H1 (cell line): ENCODE measurements at regions not wholly inside any gene's neighbourhood (a gene's known extent, or its start where the extent isn't known, plus 50 kb on each side); places are given as distances from the start of the nearest gene placed in this dataset.

ENCODE experiments used
- CTCF ChIA-PET: fragments of 300-600 bp; sonication (Branson Sonifier 250); formaldehyde crosslinking; loops from one replicate; lab custom pipeline; 2021; ENCODE audit not compliant: partially characterized antibody; lab: Charles Lee
- POLR2A ChIA-PET: fragments of 300-600 bp; sonication (Branson Sonifier 250); formaldehyde crosslinking; loops from one replicate; lab custom pipeline; 2021; ENCODE audit warnings: inconsistent platforms; ENCODE audit not compliant: partially characterized antibody; lab: Charles Lee
- DNase-seq, 2 experiments: peaks; one replicate each; pipeline versions ENCODE4 v3.0.0 to v3.0.0-alpha.2; 2010 to 2022; ENCODE audit warnings: low spot score in 2 of 2, low read depth in 1 of 2, mixed read lengths in 1 of 2
- FAIRE-seq: peaks from 2 replicates; lab custom pipeline; 2011; peaks lifted over from hg19 to GRCh38; lab: Jason Lieb, UNC
- H2AFZ ChIP-seq: 2 replicates; pipeline ENCODE4 v1.8.1; 2012; ENCODE audit warnings: low read length, inconsistent platforms
- H2AK5ac ChIP-seq: 2 replicates; pipeline ENCODE4 v1.6.1; 2013; ENCODE audit warnings: low read depth, low read length
- H2BK120ac ChIP-seq: replicated peaks from 2 replicates; pipeline ENCODE3; 2013; ENCODE audit warnings: low read depth, low read length, inconsistent platforms
- H2BK12ac ChIP-seq: 2 replicates; pipeline ENCODE4 v1.6.1; 2013; ENCODE audit warnings: low read depth, low read length
- H2BK15ac ChIP-seq: 2 replicates; pipeline ENCODE4 v1.6.1; 2013; ENCODE audit warnings: low read length
- H2BK20ac ChIP-seq: 2 replicates; pipeline ENCODE4 v1.6.1; 2013; ENCODE audit warnings: low read length
- H2BK5ac ChIP-seq: 2 replicates; pipeline ENCODE4 v1.6.1; 2013; ENCODE audit warnings: low read depth, low read length
- H3K14ac ChIP-seq: 2 replicates; pipeline ENCODE4 v1.6.1; 2013; ENCODE audit warnings: inconsistent platforms; ENCODE audit not compliant: insufficient read length
- H3K18ac ChIP-seq: 2 replicates; pipeline ENCODE4 v1.6.1; 2013; ENCODE audit warnings: low read length; ENCODE audit errors: extremely low read depth
- H3K23ac ChIP-seq: 2 replicates; pipeline ENCODE4 v1.6.1; 2013; ENCODE audit warnings: inconsistent platforms; ENCODE audit not compliant: insufficient read length
- H3K23me2 ChIP-seq: 2 replicates; pipeline ENCODE4 v1.6.1; 2013; ENCODE audit warnings: low read depth, low read length
- H3K27ac ChIP-seq: 2 replicates; pipeline ENCODE4 v1.6.1; 2011; ENCODE audit warnings: low read depth, low read length, inconsistent platforms
- H3K27me3 ChIP-seq, 4 experiments: replicated peaks in 1 of 4; 1 replicate in 1 of 4; 2 replicates in 3 of 4; pipeline versions ENCODE4 v1.6.1 to v1.8.1; 2011 to 2013; ENCODE audit warnings: low read length in 3 of 4, mild to moderate bottlenecking in 3 of 4, inconsistent platforms in 2 of 4, mixed read lengths in 2 of 4, moderate library complexity in 1 of 4; ENCODE audit not compliant: control insufficient read depth in 3 of 4, insufficient read depth in 3 of 4; ENCODE audit errors: extremely low read depth in 1 of 4
- H3K36me3 ChIP-seq, 4 experiments: 2 replicates each; pipeline versions ENCODE4 v1.6.1 to v1.8.1; 2011 to 2013; ENCODE audit warnings: mild to moderate bottlenecking in 4 of 4, low read length in 3 of 4, moderate library complexity in 2 of 4, control low read depth in 1 of 4, inconsistent platforms in 1 of 4; ENCODE audit not compliant: insufficient read depth in 4 of 4, control insufficient read depth in 2 of 4
- H3K4ac ChIP-seq: replicated peaks from 2 replicates; pipeline ENCODE3; 2013; ENCODE audit warnings: low read length, low read depth, mixed read lengths, inconsistent platforms; ENCODE audit not compliant: insufficient read length
- H3K4me1 ChIP-seq, 4 experiments: replicated peaks in 1 of 4; 1 replicate in 1 of 4; 2 replicates in 3 of 4; pipeline versions ENCODE4 v1.6.1 to v1.8.1; 2011 to 2013; ENCODE audit warnings: low read length in 3 of 4, inconsistent platforms in 2 of 4, mixed read lengths in 1 of 4; ENCODE audit not compliant: insufficient read depth in 4 of 4, control insufficient read depth in 3 of 4
- H3K4me2 ChIP-seq, 2 experiments: 2 replicates each; pipeline versions ENCODE4 v1.6.1 to v1.8.1; 2011 to 2013; ENCODE audit warnings: low read depth in 2 of 2, low read length in 2 of 2, control low read depth in 1 of 2, inconsistent platforms in 1 of 2, mild to moderate bottlenecking in 1 of 2; ENCODE audit not compliant: insufficient read depth in 1 of 2
- H3K4me3 ChIP-seq, 4 experiments: fragments of 200-600, 300-600 bp in 1 of 4; sonication (generic), shearing (Covaris generic), sonication (Bioruptor Twin) in 1 of 4; 2 replicates each; pipeline versions ENCODE4 v1.5.1 to v1.8.1; 2011 to 2016; ENCODE audit warnings: low read length in 4 of 4, low read depth in 3 of 4, control low read depth in 2 of 4, inconsistent platforms in 2 of 4, mild to moderate bottlenecking in 2 of 4, mixed read lengths in 1 of 4, moderate library complexity in 1 of 4; ENCODE audit not compliant: insufficient read depth in 2 of 4; ENCODE audit errors: extremely low read depth in 1 of 4
- H3K56ac ChIP-seq: replicated peaks from 2 replicates; pipeline ENCODE3; 2013; ENCODE audit warnings: low read depth, mild to moderate bottlenecking, mixed read lengths, low read length, inconsistent platforms; ENCODE audit not compliant: insufficient read length
- H3K79me1 ChIP-seq: 2 replicates; pipeline ENCODE4 v1.6.1; 2013; ENCODE audit warnings: low read depth, low read length, control low read depth
- H3K79me2 ChIP-seq, 2 experiments: 2 replicates each; pipeline versions ENCODE4 v1.6.1 to v1.8.1; 2012 to 2013; ENCODE audit warnings: low read length in 2 of 2, mild to moderate bottlenecking in 2 of 2, inconsistent platforms in 1 of 2; ENCODE audit not compliant: insufficient read depth in 2 of 2, control insufficient read depth in 1 of 2
- H3K9ac ChIP-seq, 4 experiments: replicated peaks in 1 of 4; 1 replicate in 1 of 4; 2 replicates in 3 of 4; pipeline versions ENCODE4 v1.6.1 to v1.8.1; 2011 to 2013; ENCODE audit warnings: low read depth in 3 of 4, low read length in 3 of 4, control low read depth in 2 of 4, mild to moderate bottlenecking in 2 of 4, moderate library complexity in 2 of 4, inconsistent platforms in 1 of 4; ENCODE audit errors: extremely low read depth in 1 of 4
- H3K9me3 ChIP-seq, 2 experiments: 2 replicates each; pipeline versions ENCODE4 v1.6.1 to v1.8.1; 2012 to 2013; ENCODE audit warnings: mild to moderate bottlenecking in 2 of 2, moderate library complexity in 2 of 2, control low read depth in 1 of 2, inconsistent platforms in 1 of 2, low read depth in 1 of 2, low read length in 1 of 2, mixed read lengths in 1 of 2; ENCODE audit not compliant: insufficient read depth in 2 of 2
- H4K20me1 ChIP-seq, 2 experiments: replicated peaks in 1 of 2; 2 replicates each; pipeline versions ENCODE3 to v1.8.1; 2011 to 2013; ENCODE audit warnings: inconsistent platforms in 2 of 2, low read length in 2 of 2, mild to moderate bottlenecking in 1 of 2; ENCODE audit not compliant: insufficient read depth in 2 of 2, control insufficient read depth in 1 of 2
- H4K5ac ChIP-seq: 2 replicates; pipeline ENCODE4 v1.6.1; 2013; ENCODE audit warnings: low read length, low read depth, mixed read lengths, inconsistent platforms; ENCODE audit not compliant: insufficient read length
- H4K8ac ChIP-seq: 2 replicates; pipeline ENCODE4 v1.8.0; 2013; ENCODE audit warnings: mild to moderate bottlenecking, moderate library complexity, low read length, inconsistent platforms; ENCODE audit not compliant: insufficient read depth; ENCODE audit errors: extremely low read depth
- H4K91ac ChIP-seq: replicated peaks from 2 replicates; pipeline ENCODE3; 2013; ENCODE audit warnings: low read length, mixed read lengths, inconsistent platforms; ENCODE audit not compliant: insufficient read length
- EZH2 ChIP-seq: fragments of 200-600 bp; sonication (generic); IDR thresholded peaks from 2 replicates; pipeline ENCODE4 v1.7.1; 2012; ENCODE audit warnings: low read depth, mild to moderate bottlenecking, moderate library complexity, low read length, inconsistent platforms; ENCODE audit not compliant: severe bottlenecking
- TAF1 ChIP-seq: IDR thresholded peaks from 2 replicates; pipeline ENCODE4 v1.6.1; 2011; ENCODE audit warnings: mild to moderate bottlenecking, low read depth, low read length
- WGBS, 2 experiments: shearing (Covaris generic) in 1 of 2; methylation state at CpG; one replicate each; pipeline versions ENCODE4 v1.1.6 to v1.1.7; 2013 to 2015; ENCODE audit warnings: low lambda C conversion rate in 2 of 2, mixed read lengths in 2 of 2, inconsistent platforms in 1 of 2, low coverage in 1 of 2, missing lambda C conversion rate in 1 of 2; ENCODE audit not compliant: insufficient replicate concordance in 2 of 2, insufficient coverage in 1 of 2, insufficient read length in 1 of 2; ENCODE audit errors: extremely low coverage in 1 of 2, missing lambda C conversion rate in 1 of 2; 5-methylcytosine and 5-hydroxymethylcytosine counted together

DNA sequence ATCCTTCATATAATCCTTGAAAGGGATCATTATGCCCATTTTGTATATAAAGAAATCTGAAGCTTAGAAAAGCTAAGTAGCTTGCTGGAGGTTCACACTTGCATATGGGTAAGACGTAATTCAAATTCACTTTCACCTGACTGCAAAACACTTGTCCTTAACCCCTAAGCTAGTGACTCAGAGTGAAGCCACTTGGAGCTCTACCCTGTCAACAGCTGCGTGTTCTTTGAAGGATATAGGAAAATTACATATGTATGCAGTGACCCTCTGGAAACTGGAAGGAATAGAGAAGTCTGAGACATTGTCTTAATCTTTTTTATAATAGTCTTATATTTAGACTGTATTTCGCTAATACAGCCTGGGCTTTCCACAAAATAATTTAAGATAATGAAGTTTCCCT is 80.0 kb upstream of the STK32A start:
- no peak overlapping the region for H3K9ac ChIP-seq
- TF ChIP-seq EZH2 (no peak), TAF1 (no peak)
- no peak overlapping the region for H4K8ac ChIP-seq
- no peak overlapping the region for H3K18ac ChIP-seq
- FAIRE-seq (no peak), DNase-seq (no peak)
- H3K4me1 ChIP-seq = no peaks in the 10 kb centered on the region
- H4K91ac ChIP-seq = no peak overlapping the region
- H3K27me3 ChIP-seq = peaks cover 0 to 1% (median 0%) of the 10 kb centered on the region in 4 experiments; a peak in 1 of 7 replicates
- no peaks in the 10 kb centered on the region for H4K20me1 ChIP-seq
- H3K27ac ChIP-seq = no peak overlapping the region
- no peak overlapping the region for H2BK12ac ChIP-seq
- H3K23me2 ChIP-seq = peaks cover 2% of the 10 kb centered on the region; the same call in 1 of the 2 replicates
- no peak overlapping the region for H3K23ac ChIP-seq
- ChIA-PET POLR2A (no interaction called here), CTCF (interaction anchor here (0.6 to 1.1 kb wide), 3 partner anchors 13 to 623 kb away, joined by 3 to 6 read pairs (median 5); no protein-coding TSS in a partner anchor)
- no peak overlapping the region for H2BK15ac ChIP-seq
- no peak overlapping the region for H2AFZ ChIP-seq
- no peak overlapping the region for H3K56ac ChIP-seq
- H3K4ac ChIP-seq = no peak overlapping the region
- no peak overlapping the region for H3K4me2 ChIP-seq
- H3K14ac ChIP-seq = no peak overlapping the region
- no peak overlapping the region for H4K5ac ChIP-seq
- H3K79me2 ChIP-seq = no peaks in the 10 kb centered on the region
- no peak overlapping the region for H3K4me3 ChIP-seq
- WGBS, 2 experiments = 82% methylated on average over 3 of the region's 3 CpGs; no CpG with 5 or more reads in 1 of the 2 experiments
- no peaks in the 10 kb centered on the region for H3K36me3 ChIP-seq
- no peak overlapping the region for H2BK5ac ChIP-seq
- no peak overlapping the region for H2BK20ac ChIP-seq
- no peak overlapping the region for H2BK120ac ChIP-seq
- H3K79me1 ChIP-seq = no peaks in the 10 kb centered on the region
- H3K9me3 ChIP-seq = no peaks in the 10 kb centered on the region
- H2AK5ac ChIP-seq = no peak overlapping the region
